Esophagus (tissue), 2 donors: ENCODE measurements at regions not wholly inside any gene's neighbourhood (a gene's known extent, or its start where the extent isn't known, plus 50 kb on each side); places are given as distances from the start of the nearest gene placed in this dataset.

Experiments used
- H3K27ac ChIP-seq, 2 donors: one replicate each; pipeline ENCODE4 v1.5.1; 2013; ENCODE audit warnings: low read depth in 2 of 2, mild to moderate bottlenecking in 2 of 2, inconsistent platforms in 1 of 2, low read length in 1 of 2, moderate library complexity in 1 of 2
- H3K27me3 ChIP-seq, 2 donors: one replicate each; pipeline ENCODE4 v1.6.1; 2013; ENCODE audit warnings: low read length in 2 of 2, control low read depth in 1 of 2, mild to moderate bottlenecking in 1 of 2; ENCODE audit not compliant: insufficient read depth in 2 of 2, control insufficient read depth in 1 of 2
- H3K36me3 ChIP-seq, 2 donors: one replicate each; pipeline ENCODE4 v1.6.1; 2013; ENCODE audit warnings: low read length in 1 of 2; ENCODE audit not compliant: control insufficient read depth in 2 of 2, insufficient read depth in 2 of 2
- H3K4me1 ChIP-seq, 2 donors: one replicate each; pipeline ENCODE4 v1.6.1; 2013; ENCODE audit warnings: low read length in 1 of 2; ENCODE audit not compliant: control insufficient read depth in 2 of 2, insufficient read depth in 2 of 2
- H3K4me3 ChIP-seq, 2 donors: one replicate each; pipeline ENCODE4 v1.5.1; 2013; ENCODE audit warnings: low read length in 2 of 2, mild to moderate bottlenecking in 2 of 2, low read depth in 1 of 2, moderate library complexity in 1 of 2
- H3K9me3 ChIP-seq, 2 donors: one replicate each; pipeline ENCODE4 v1.6.1; 2013; ENCODE audit warnings: mild to moderate bottlenecking in 2 of 2, low read depth in 1 of 2, low read length in 1 of 2, moderate library complexity in 1 of 2; ENCODE audit not compliant: control insufficient read depth in 2 of 2, insufficient read depth in 1 of 2
- WGBS, 2 donors: extraction: QIAGEN DNeasy Blood & Tissue Kit; methylation state at CpG; one replicate each; pipeline ENCODE4 v1.1.7; 2013; 5-methylcytosine and 5-hydroxymethylcytosine counted together
- donor health status: healthy with polysubstance abuse.
- donor health status: Bipolar disorder and iron deficiency.

DNA sequence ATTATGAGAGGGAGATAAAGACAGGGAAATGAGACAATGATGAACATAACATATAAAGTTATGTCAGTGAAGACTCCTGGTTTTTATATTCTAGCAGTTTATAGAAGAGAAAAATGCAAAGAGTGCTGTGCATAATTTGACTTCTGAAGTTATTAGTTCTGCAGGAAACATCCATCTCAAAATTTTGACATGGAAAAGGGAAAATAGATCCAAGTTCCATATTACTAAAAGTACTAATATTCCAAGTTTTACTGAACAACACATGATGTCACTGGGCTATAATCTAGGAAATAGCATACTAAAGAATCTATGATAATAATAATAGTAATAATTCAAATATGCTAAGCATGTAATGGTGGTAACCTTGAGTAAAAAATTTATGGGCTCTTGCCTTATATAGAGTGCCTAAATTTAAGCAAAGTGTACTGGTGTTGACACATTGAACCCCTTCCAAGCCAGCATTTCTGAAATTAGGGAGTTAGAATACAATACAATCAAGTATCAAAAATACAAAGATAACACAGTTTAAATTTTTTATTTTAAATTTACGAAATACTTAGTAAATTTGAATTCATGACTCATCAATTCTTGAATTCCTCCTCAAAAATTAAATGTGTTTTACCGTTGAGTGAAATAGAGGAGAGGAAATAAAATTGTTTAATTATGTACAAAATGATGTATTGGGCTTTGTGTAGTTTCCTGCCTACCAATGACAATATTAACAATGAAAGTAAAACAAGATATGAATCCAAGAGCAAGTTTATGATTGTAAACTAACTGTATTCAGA is 102.8 kb upstream of the KCND2 start:
- H3K27ac ChIP-seq, result no peak overlapping the region
- H3K27me3 ChIP-seq, result no peaks in the 10 kb centered on the region
- H3K4me1 ChIP-seq, result no peaks in the 10 kb centered on the region
- WGBS, 2 donors, result 54 to 57% methylated on average over 2 of the region's 2 CpGs
- H3K9me3 ChIP-seq, result no peaks in the 10 kb centered on the region
- no peak overlapping the region for H3K4me3 ChIP-seq
- H3K36me3 ChIP-seq, result no peaks in the 10 kb centered on the region

DNA sequence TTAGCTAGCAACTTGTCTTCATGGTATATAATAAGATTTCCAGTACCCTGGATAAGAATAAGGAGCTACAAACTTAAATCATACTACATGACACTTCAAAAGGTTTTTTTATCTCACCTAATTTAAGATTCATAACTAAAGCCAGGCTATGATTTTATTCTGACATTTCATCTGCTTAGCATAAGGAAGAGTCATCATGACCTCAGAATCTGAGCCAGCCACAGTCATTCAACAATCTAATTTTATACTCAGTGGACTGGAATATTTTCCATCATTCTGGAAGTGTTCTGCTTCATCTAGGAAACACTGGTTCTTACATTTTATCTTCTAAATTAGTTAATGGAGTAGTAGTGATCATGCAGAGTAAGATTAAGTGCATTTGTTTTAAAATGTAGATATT is 102.1 kb upstream of the KCND2 start:
- H3K27ac ChIP-seq, result no peak overlapping the region
- no peaks in the 10 kb centered on the region for H3K27me3 ChIP-seq
- no peaks in the 10 kb centered on the region for H3K36me3 ChIP-seq
- no peaks in the 10 kb centered on the region for H3K4me1 ChIP-seq
- no peaks in the 10 kb centered on the region for H3K9me3 ChIP-seq
- H3K4me3 ChIP-seq, result no peak overlapping the region

DNA sequence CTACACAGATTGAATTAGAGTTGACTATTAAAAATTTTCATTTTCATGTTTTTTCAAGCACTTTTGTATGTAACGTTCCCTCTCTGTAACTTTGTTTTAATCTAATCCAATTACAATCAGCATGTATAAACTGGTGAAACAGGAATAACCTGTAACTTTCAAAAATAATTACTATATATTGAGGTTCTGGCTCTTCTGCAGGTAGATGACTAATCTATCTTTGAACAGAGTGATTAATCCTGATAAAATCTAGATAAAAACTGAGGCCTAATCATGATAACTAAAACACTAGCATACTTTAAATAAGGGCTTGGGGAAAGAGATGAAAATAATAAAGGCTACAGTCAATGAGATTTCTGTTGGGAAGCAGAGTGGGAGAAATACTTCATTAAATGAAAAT is 101.6 kb upstream of the KCND2 start:
- 40 to 41% methylated on average over 1 of the region's 1 CpG for WGBS, 2 donors
- no peak overlapping the region for H3K4me3 ChIP-seq
- H3K9me3 ChIP-seq, result no peaks in the 10 kb centered on the region
- no peak overlapping the region for H3K27ac ChIP-seq
- H3K36me3 ChIP-seq, result no peaks in the 10 kb centered on the region
- no peaks in the 10 kb centered on the region for H3K27me3 ChIP-seq
- H3K4me1 ChIP-seq, result no peaks in the 10 kb centered on the region

DNA sequence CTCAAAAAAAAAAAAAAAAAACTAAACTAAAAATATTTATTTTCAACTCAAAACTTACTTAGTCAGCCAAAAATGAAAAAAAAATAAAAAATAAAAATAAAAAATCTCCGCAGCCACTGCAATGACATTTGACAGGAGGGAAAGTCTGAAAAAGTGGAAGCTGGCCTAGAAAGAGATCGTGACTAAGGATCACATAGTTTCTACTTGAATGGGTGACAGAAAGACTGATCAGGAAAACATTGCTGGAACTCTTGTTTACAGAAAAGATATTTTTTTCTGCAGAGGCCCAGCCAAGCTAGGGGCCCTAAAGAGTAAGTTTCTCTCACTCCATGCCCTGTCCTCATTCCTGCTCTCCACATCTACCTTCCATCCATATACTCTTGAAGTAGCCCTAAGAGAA is 92.8 kb upstream of the KCND2 start:
- H3K27ac ChIP-seq, result no peak overlapping the region
- no peaks in the 10 kb centered on the region for H3K27me3 ChIP-seq
- no peak overlapping the region for H3K4me3 ChIP-seq
- H3K36me3 ChIP-seq, result no peaks in the 10 kb centered on the region
- H3K4me1 ChIP-seq, result no peaks in the 10 kb centered on the region
- no peaks in the 10 kb centered on the region for H3K9me3 ChIP-seq
- WGBS, 2 donors, result 66 to 70% methylated on average over 2 of the region's 2 CpGs

DNA sequence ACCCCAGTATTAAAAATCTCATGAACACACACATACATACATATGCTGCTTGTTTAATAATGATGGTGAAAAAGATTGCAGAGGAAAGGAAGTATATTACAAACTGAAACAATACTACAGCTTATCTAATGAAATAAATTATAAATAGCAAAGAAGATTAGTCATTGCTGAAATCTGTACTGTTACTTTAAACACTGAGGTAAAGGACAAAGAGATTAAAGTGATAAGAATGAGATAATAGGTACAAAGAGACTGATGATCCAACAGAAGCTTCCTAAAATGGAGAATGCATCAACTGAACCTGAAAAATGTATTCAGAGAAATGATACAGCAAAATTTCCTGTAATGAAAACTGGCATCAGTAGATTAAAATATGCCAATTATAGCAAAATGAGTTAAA is 91.5 kb upstream of the KCND2 start:
- Histone ChIP-seq H3K4me3 (no peak overlapping the region), H3K4me1 (no peaks in the 10 kb centered on the region), H3K36me3 (no peaks in the 10 kb centered on the region), H3K27me3 (no peaks in the 10 kb centered on the region), H3K27ac (no peak overlapping the region), H3K9me3 (no peaks in the 10 kb centered on the region)

DNA sequence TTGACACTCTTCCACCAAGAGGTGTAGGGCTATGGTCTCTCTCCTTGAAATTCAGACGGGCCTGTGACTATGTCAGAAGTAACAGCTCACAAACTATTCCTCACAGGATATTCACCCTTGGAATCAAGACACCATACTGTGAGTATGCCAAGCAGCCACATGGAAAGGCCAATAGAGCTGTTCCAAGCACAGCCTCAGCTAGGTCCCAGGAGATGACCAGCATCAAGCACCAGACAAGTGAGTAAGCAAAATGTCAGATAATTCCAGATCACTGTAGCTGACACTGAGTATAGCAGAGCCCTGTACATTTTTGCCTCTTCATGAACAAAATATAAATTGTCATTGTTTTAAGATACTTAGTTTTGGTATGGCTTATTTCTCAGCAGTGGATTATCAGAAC is 88.1 kb upstream of the KCND2 start:
- no peaks in the 10 kb centered on the region for H3K27me3 ChIP-seq
- H3K9me3 ChIP-seq, result no peaks in the 10 kb centered on the region
- no peak overlapping the region for H3K27ac ChIP-seq
- H3K4me1 ChIP-seq, result no peaks in the 10 kb centered on the region
- WGBS, 2 donors, result 52 to 67% methylated on average over 1 of the region's 1 CpG
- H3K36me3 ChIP-seq, result no peaks in the 10 kb centered on the region
- H3K4me3 ChIP-seq, result no peak overlapping the region

DNA sequence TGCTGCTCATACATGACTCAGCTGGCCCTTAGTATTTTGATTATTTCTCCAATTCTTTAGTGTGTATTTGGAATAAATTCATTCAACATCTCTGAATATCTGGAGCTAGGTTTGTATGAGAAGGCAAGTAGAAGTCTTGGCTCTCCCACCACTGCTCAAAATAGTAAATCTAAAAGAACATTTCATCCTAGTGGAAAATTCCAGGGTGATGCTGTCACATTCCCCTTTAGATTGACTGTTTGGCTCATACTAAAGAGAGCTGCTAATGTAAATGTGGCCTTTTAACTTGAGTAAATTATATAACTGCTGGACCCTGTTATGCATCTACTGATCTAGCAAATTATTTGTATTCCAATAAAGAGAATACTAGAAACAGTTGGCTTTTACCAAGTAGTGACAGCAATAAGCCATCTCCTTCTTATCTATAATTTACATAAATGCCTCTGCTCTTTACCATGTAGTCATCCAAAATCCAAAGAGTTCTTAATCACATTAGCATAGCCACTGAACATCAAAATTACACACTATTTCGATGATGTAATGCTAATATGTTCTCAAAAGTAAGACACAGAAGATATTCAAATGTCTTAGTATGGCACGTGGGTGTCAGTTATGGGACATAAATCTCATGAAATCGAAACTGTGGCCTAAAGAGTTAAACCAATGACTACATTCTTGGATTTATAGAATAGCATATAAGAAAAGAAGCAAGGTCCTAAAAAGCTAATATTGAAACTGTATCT is 86.9 kb upstream of the KCND2 start:
- Histone ChIP-seq H3K4me3 (no peak overlapping the region), H3K4me1 (no peaks in the 10 kb centered on the region), H3K27me3 (no peaks in the 10 kb centered on the region), H3K27ac (no peak overlapping the region), H3K9me3 (no peaks in the 10 kb centered on the region), H3K36me3 (no peaks in the 10 kb centered on the region)
- WGBS, 2 donors, result 60 to 65% methylated on average over 3 of the region's 3 CpGs

DNA sequence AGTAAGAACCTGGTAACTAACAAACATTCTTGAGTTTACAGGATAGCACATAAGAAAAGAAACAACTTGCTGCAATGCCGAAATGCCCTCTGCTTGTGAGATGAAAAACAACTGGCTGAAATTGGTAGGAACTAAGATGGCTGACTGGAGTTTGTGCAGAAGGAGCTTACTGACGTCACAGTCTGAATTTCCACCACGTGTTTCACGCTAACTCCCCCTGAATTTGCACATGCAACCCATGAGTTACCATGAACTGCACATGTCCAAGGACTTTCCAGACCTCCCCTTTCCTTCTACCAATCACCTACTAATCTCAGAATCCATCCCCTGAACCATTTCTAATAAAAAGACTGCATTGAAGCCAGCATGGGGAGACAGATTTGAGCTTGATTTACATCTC is 86.3 kb upstream of the KCND2 start:
- Histone ChIP-seq H3K27ac (no peak overlapping the region), H3K4me1 (no peaks in the 10 kb centered on the region), H3K27me3 (no peaks in the 10 kb centered on the region), H3K4me3 (no peak overlapping the region), H3K9me3 (no peaks in the 10 kb centered on the region), H3K36me3 (no peaks in the 10 kb centered on the region)
- 82 to 91% methylated on average over 4 of the region's 4 CpGs for WGBS, 2 donors

DNA sequence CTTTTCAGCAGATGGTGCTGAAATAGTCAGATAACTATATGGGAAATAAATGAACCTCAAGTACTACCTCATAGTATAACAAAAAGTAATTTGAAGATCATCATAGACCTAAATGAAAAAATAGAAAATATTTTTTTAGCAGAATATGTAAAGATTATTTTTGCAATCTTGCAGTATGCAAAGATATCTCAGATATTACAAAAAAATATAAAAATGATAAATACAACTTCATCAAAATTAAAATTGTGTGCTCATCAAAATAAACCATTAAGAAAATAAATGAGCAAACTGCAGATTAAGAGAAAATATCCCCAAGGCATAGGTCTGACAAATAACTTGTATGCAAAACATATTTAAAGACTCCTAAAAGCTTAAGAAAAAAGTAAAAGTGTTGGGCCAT is 83.4 kb upstream of the KCND2 start:
- Histone ChIP-seq H3K4me3 (no peak overlapping the region), H3K9me3 (no peaks in the 10 kb centered on the region), H3K36me3 (no peaks in the 10 kb centered on the region), H3K4me1 (no peaks in the 10 kb centered on the region), H3K27me3 (no peaks in the 10 kb centered on the region), H3K27ac (no peak overlapping the region)

DNA sequence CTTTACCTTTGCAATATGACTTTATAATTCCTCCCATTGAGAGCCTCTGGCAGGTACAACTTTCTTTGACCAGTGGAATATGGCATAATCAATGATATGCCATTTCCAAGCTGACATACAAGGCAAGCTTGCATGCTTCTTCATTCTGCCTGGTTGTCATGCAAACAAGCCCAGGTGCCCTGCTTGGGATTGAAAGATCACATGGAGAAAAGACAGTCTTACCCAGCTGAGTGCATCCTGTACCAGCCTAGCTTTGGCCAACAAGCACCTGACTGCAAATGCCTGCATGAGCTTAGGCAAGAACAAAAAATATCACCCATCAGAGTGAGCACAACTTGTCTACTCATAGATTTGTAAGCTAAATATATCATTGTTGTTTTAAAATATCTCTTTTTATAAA is 82.9 kb upstream of the KCND2 start:
- Histone ChIP-seq H3K9me3 (no peaks in the 10 kb centered on the region), H3K27ac (no peak overlapping the region), H3K36me3 (no peaks in the 10 kb centered on the region), H3K4me1 (no peaks in the 10 kb centered on the region), H3K27me3 (no peaks in the 10 kb centered on the region), H3K4me3 (no peak overlapping the region)
